ENCODE measurements at regions not wholly inside any gene's neighbourhood (a gene's known extent, or its start where the extent isn't known, plus 50 kb on each side); places are given as distances from the start of the nearest gene placed in this dataset.

- Histone ChIP-seq H3K4me3 (ENCODE audit: low read length in 2 of 2) (no peak overlapping the region), H3K4me1 (ENCODE audit: control insufficient read depth in 1 of 2, insufficient read depth in 2 of 2, low read length in 2 of 2) (no peaks in the 10 kb centered on the region), H3K27ac (ENCODE audit: low read depth in 1 of 2, low read length in 2 of 2) (no peak overlapping the region), H3K27me3 (ENCODE audit: control insufficient read depth in 1 of 2, insufficient read depth in 2 of 2, low read length in 1 of 2) (no peaks in the 10 kb centered on the region), H3K9me3 (ENCODE audit: control insufficient read depth, low read length) (no peaks in the 10 kb centered on the region), H3K36me3 (ENCODE audit: control insufficient read depth in 1 of 2, insufficient read depth in 2 of 2, low read length in 1 of 2) (no peaks in the 10 kb centered on the region)
- 46 to 68% methylated on average over 3 of the region's 3 CpGs for WGBS, 2 donors
- ATAC-seq (ENCODE audit: low FRiP score) (no peak), DNase-seq (no peak)
- intact Hi-C loops (cut with DNase I) = no loop called here
Measured at GRCh38 chr2:192877159-192877558, 682.4 kb upstream of the TMEFF2 start.

- ATAC-seq (ENCODE audit: low FRiP score) = no peak
- no peaks in the 10 kb centered on the region for H3K4me1 ChIP-seq (ENCODE audit: control insufficient read depth in 1 of 2, insufficient read depth in 2 of 2, low read length in 2 of 2)
- H3K9me3 ChIP-seq (ENCODE audit: control insufficient read depth, low read length) = no peaks in the 10 kb centered on the region
- intact Hi-C loops (cut with DNase I) = no loop called here
- DNase-seq = no peak
- no peak overlapping the region for H3K27ac ChIP-seq (ENCODE audit: low read depth in 1 of 2, low read length in 2 of 2)
- 88 to 91% methylated on average over 2 of the region's 2 CpGs for WGBS, 2 donors
- no peak overlapping the region for H3K4me3 ChIP-seq (ENCODE audit: low read length in 2 of 2)
- no peaks in the 10 kb centered on the region for H3K36me3 ChIP-seq (ENCODE audit: control insufficient read depth in 1 of 2, insufficient read depth in 2 of 2, low read length in 1 of 2)
- H3K27me3 ChIP-seq (ENCODE audit: control insufficient read depth in 1 of 2, insufficient read depth in 2 of 2, low read length in 1 of 2) = no peaks in the 10 kb centered on the region
Measured at GRCh38 chr2:192876698-192877097, 682.0 kb upstream of the TMEFF2 start.

GRCh38 chr2:192854706-192855105 lies 660.0 kb upstream of the TMEFF2 start:
- 93 to 97% methylated on average over 1 of the region's 1 CpG for WGBS, 2 donors
- H3K27ac ChIP-seq (ENCODE audit: low read depth in 1 of 2, low read length in 2 of 2) = no peak overlapping the region
- no peaks in the 10 kb centered on the region for H3K27me3 ChIP-seq (ENCODE audit: control insufficient read depth in 1 of 2, insufficient read depth in 2 of 2, low read length in 1 of 2)
- H3K4me3 ChIP-seq (ENCODE audit: low read length in 2 of 2) = no peak overlapping the region
- intact Hi-C loops (cut with DNase I) = no loop called here
- H3K9me3 ChIP-seq (ENCODE audit: control insufficient read depth, low read length) = peaks cover 2% of the 10 kb centered on the region
- DNase-seq = no peak
- ATAC-seq (ENCODE audit: low FRiP score) = no peak
- no peaks in the 10 kb centered on the region for H3K36me3 ChIP-seq (ENCODE audit: control insufficient read depth in 1 of 2, insufficient read depth in 2 of 2, low read length in 1 of 2)
- H3K4me1 ChIP-seq (ENCODE audit: control insufficient read depth in 1 of 2, insufficient read depth in 2 of 2, low read length in 2 of 2) = no peaks in the 10 kb centered on the region

- WGBS, 2 donors = 74 to 76% methylated on average over 3 of the region's 3 CpGs
- Histone ChIP-seq H3K9me3 (ENCODE audit: control insufficient read depth, low read length) (peaks cover 2% of the 10 kb centered on the region), H3K4me1 (ENCODE audit: control insufficient read depth in 1 of 2, insufficient read depth in 2 of 2, low read length in 2 of 2) (no peaks in the 10 kb centered on the region), H3K27me3 (ENCODE audit: control insufficient read depth in 1 of 2, insufficient read depth in 2 of 2, low read length in 1 of 2) (no peaks in the 10 kb centered on the region), H3K36me3 (ENCODE audit: control insufficient read depth in 1 of 2, insufficient read depth in 2 of 2, low read length in 1 of 2) (no peaks in the 10 kb centered on the region), H3K4me3 (ENCODE audit: low read length in 2 of 2) (no peak overlapping the region), H3K27ac (ENCODE audit: low read depth in 1 of 2, low read length in 2 of 2) (no peak overlapping the region)
- no peak for DNase-seq
- ATAC-seq (ENCODE audit: low FRiP score) = no peak
- intact Hi-C loops (cut with DNase I) = no loop called here
Measured at GRCh38 chr2:192854031-192854430, 659.3 kb upstream of the TMEFF2 start.

GRCh38 chr2:192828947-192829346 lies 634.2 kb upstream of the TMEFF2 start:
- H3K36me3 ChIP-seq (ENCODE audit: control insufficient read depth in 1 of 2, insufficient read depth in 2 of 2, low read length in 1 of 2) = no peaks in the 10 kb centered on the region
- H3K4me3 ChIP-seq (ENCODE audit: low read length in 2 of 2) = no peak overlapping the region
- DNase-seq = peak; percentile 25 to 50
- 84 to 85% methylated on average over 6 of the region's 6 CpGs for WGBS, 2 donors
- no peaks in the 10 kb centered on the region for H3K9me3 ChIP-seq (ENCODE audit: control insufficient read depth, low read length)
- H3K27me3 ChIP-seq (ENCODE audit: control insufficient read depth in 1 of 2, insufficient read depth in 2 of 2, low read length in 1 of 2) = no peaks in the 10 kb centered on the region
- intact Hi-C loops (cut with DNase I) = no loop called here
- no peak overlapping the region for H3K27ac ChIP-seq (ENCODE audit: low read depth in 1 of 2, low read length in 2 of 2)
- no peak for ATAC-seq (ENCODE audit: low FRiP score)
- H3K4me1 ChIP-seq (ENCODE audit: control insufficient read depth in 1 of 2, insufficient read depth in 2 of 2, low read length in 2 of 2) = no peaks in the 10 kb centered on the region

GRCh38 chr2:192828175-192828574 lies 633.4 kb upstream of the TMEFF2 start:
- intact Hi-C loops (cut with DNase I) = no loop called here
- no peak for DNase-seq

GRCh38 chr2:192827735-192828134 lies 633.0 kb upstream of the TMEFF2 start:
- peak; percentile 44 for ATAC-seq (ENCODE audit: low FRiP score)
- no peaks in the 10 kb centered on the region for H3K4me1 ChIP-seq (ENCODE audit: control insufficient read depth in 1 of 2, insufficient read depth in 2 of 2, low read length in 2 of 2)
- no peak overlapping the region for H3K4me3 ChIP-seq (ENCODE audit: low read length in 2 of 2)
- DNase-seq = peak; percentile 24 to 62
- no peaks in the 10 kb centered on the region for H3K27me3 ChIP-seq (ENCODE audit: control insufficient read depth in 1 of 2, insufficient read depth in 2 of 2, low read length in 1 of 2)
- intact Hi-C loops (cut with DNase I) = no loop called here
- H3K9me3 ChIP-seq (ENCODE audit: control insufficient read depth, low read length) = no peaks in the 10 kb centered on the region
- H3K36me3 ChIP-seq (ENCODE audit: control insufficient read depth in 1 of 2, insufficient read depth in 2 of 2, low read length in 1 of 2) = no peaks in the 10 kb centered on the region
- H3K27ac ChIP-seq (ENCODE audit: low read depth in 1 of 2, low read length in 2 of 2) = no peak overlapping the region
- WGBS, 2 donors = 89 to 91% methylated on average over 10 of the region's 10 CpGs

More at GRCh38 chr2:192828175-192828574, 633.4 kb upstream of the TMEFF2 start:
- H3K27me3 ChIP-seq (ENCODE audit: control insufficient read depth in 1 of 2, insufficient read depth in 2 of 2, low read length in 1 of 2) = no peaks in the 10 kb centered on the region
- H3K27ac ChIP-seq (ENCODE audit: low read depth in 1 of 2, low read length in 2 of 2) = no peak overlapping the region
- WGBS, 2 donors = 93 to 97% methylated on average over 7 to 8 of the region's 8 CpGs
- no peaks in the 10 kb centered on the region for H3K9me3 ChIP-seq (ENCODE audit: control insufficient read depth, low read length)
- no peaks in the 10 kb centered on the region for H3K4me1 ChIP-seq (ENCODE audit: control insufficient read depth in 1 of 2, insufficient read depth in 2 of 2, low read length in 2 of 2)
- no peak overlapping the region for H3K4me3 ChIP-seq (ENCODE audit: low read length in 2 of 2)
- no peaks in the 10 kb centered on the region for H3K36me3 ChIP-seq (ENCODE audit: control insufficient read depth in 1 of 2, insufficient read depth in 2 of 2, low read length in 1 of 2)
- ATAC-seq (ENCODE audit: low FRiP score) = no peak

- Histone ChIP-seq H3K9me3 (ENCODE audit: control insufficient read depth, low read length) (no peaks in the 10 kb centered on the region), H3K36me3 (ENCODE audit: control insufficient read depth in 1 of 2, insufficient read depth in 2 of 2, low read length in 1 of 2) (no peaks in the 10 kb centered on the region), H3K27ac (ENCODE audit: low read depth in 1 of 2, low read length in 2 of 2) (no peak overlapping the region), H3K4me3 (ENCODE audit: low read length in 2 of 2) (no peak overlapping the region), H3K4me1 (ENCODE audit: control insufficient read depth in 1 of 2, insufficient read depth in 2 of 2, low read length in 2 of 2) (no peaks in the 10 kb centered on the region), H3K27me3 (ENCODE audit: control insufficient read depth in 1 of 2, insufficient read depth in 2 of 2, low read length in 1 of 2) (no peaks in the 10 kb centered on the region)
- intact Hi-C loops (cut with DNase I) = no loop called here
- ATAC-seq (ENCODE audit: low FRiP score) (no peak), DNase-seq (no peak)
- 63 to 84% methylated on average over 1 of the region's 1 CpG for WGBS, 2 donors
Measured at GRCh38 chr2:192814376-192814775, 619.6 kb upstream of the TMEFF2 start.

- Histone ChIP-seq H3K4me1 (ENCODE audit: control insufficient read depth in 1 of 2, insufficient read depth in 2 of 2, low read length in 2 of 2) (no peaks in the 10 kb centered on the region), H3K4me3 (ENCODE audit: low read length in 2 of 2) (no peak overlapping the region), H3K27ac (ENCODE audit: low read depth in 1 of 2, low read length in 2 of 2) (no peak overlapping the region), H3K9me3 (ENCODE audit: control insufficient read depth, low read length) (no peaks in the 10 kb centered on the region), H3K36me3 (ENCODE audit: control insufficient read depth in 1 of 2, insufficient read depth in 2 of 2, low read length in 1 of 2) (no peaks in the 10 kb centered on the region), H3K27me3 (ENCODE audit: control insufficient read depth in 1 of 2, insufficient read depth in 2 of 2, low read length in 1 of 2) (no peaks in the 10 kb centered on the region)
- DNase-seq (no peak), ATAC-seq (ENCODE audit: low FRiP score) (no peak)
- intact Hi-C loops (cut with DNase I) = no loop called here
Measured at GRCh38 chr2:192813341-192813740, 618.6 kb upstream of the TMEFF2 start.

Data from aorta (tissue), 5 donors.